Mesenchymal stem cell (in vitro differentiated cells and primary cell): ENCODE measurements at regions not wholly inside any gene's neighbourhood (a gene's known extent, or its start where the extent isn't known, plus 50 kb on each side); places are given as distances from the start of the nearest gene placed in this dataset.
A peak's percentile ranks its signal among the peaks of the same experiment; 100 is the strongest.
"Not testable (repeated sequence)": the region's sequence is repeated elsewhere in the genome, so short reads cannot be mapped to it uniquely, and the experiment has no call there.

Source experiments
- DNase-seq: peaks from one replicate; pipeline ENCODE4 v3.0.0-alpha.2; 2013
- H2AFZ ChIP-seq: one replicate; pipeline ENCODE4 v1.6.1; 2013; ENCODE audit warnings: low read depth, mild to moderate bottlenecking, control low read depth, inconsistent platforms, low read length, moderate library complexity
- H2AK5ac ChIP-seq: 2 replicates; pipeline ENCODE4 v1.6.1; 2013; ENCODE audit warnings: low read length, moderate library complexity, mild to moderate bottlenecking, inconsistent platforms; ENCODE audit not compliant: severe bottlenecking
- H2BK120ac ChIP-seq: one replicate; pipeline ENCODE4 v1.6.1; 2013; ENCODE audit warnings: low read depth, mild to moderate bottlenecking, inconsistent platforms, low read length, moderate library complexity
- H2BK12ac ChIP-seq, 2 experiments: one replicate each; pipeline ENCODE4 v1.6.1; 2013; ENCODE audit warnings: inconsistent platforms in 2 of 2, low read length in 2 of 2, mild to moderate bottlenecking in 2 of 2, moderate library complexity in 2 of 2, control low read depth in 1 of 2
- H2BK15ac ChIP-seq: one replicate; pipeline ENCODE4 v1.6.1; 2013; ENCODE audit warnings: mild to moderate bottlenecking, low read depth, inconsistent platforms; ENCODE audit not compliant: poor library complexity, severe bottlenecking
- H2BK5ac ChIP-seq: 2 replicates; pipeline ENCODE4 v1.6.1; 2013; ENCODE audit warnings: low read depth, mild to moderate bottlenecking, low read length, control low read depth, inconsistent platforms; ENCODE audit not compliant: poor library complexity, severe bottlenecking
- H3K14ac ChIP-seq, 2 experiments: one replicate each; pipeline ENCODE4 v1.6.1; 2013; ENCODE audit warnings: inconsistent platforms in 2 of 2, low read length in 2 of 2, control low read depth in 1 of 2, mild to moderate bottlenecking in 1 of 2, moderate library complexity in 1 of 2
- H3K18ac ChIP-seq, 2 experiments: one replicate each; pipeline ENCODE4 v1.6.1; 2013; ENCODE audit warnings: inconsistent platforms in 2 of 2, low read length in 2 of 2, control low read depth in 1 of 2, low read depth in 1 of 2, mild to moderate bottlenecking in 1 of 2
- H3K23ac ChIP-seq, 2 experiments: one replicate each; pipeline ENCODE4 v1.6.1; 2013; ENCODE audit warnings: inconsistent platforms in 2 of 2, low read length in 2 of 2, mild to moderate bottlenecking in 2 of 2, moderate library complexity in 2 of 2, control low read depth in 1 of 2
- H3K27ac ChIP-seq: 2 replicates; pipeline ENCODE4 v1.5.1; 2013; ENCODE audit warnings: mild to moderate bottlenecking, moderate library complexity, low read length, control low read depth, inconsistent platforms; ENCODE audit not compliant: poor library complexity, severe bottlenecking
- H3K27me3 ChIP-seq, 2 experiments: 2 replicates each; pipeline versions ENCODE4 v1.6.1 to v1.7.0; 2013; ENCODE audit warnings: low read length in 2 of 2, mild to moderate bottlenecking in 2 of 2, moderate library complexity in 2 of 2, control low read depth in 1 of 2, inconsistent platforms in 1 of 2; ENCODE audit not compliant: control insufficient read depth in 1 of 2, insufficient read depth in 1 of 2
- H3K36me3 ChIP-seq, 2 experiments: 2 replicates each; pipeline versions ENCODE4 v1.6.1 to v1.7.0; 2013; ENCODE audit warnings: low read length in 2 of 2, control low read depth in 1 of 2, inconsistent platforms in 1 of 2, low read depth in 1 of 2, mild to moderate bottlenecking in 1 of 2; ENCODE audit not compliant: insufficient read depth in 2 of 2, control insufficient read depth in 1 of 2
- H3K4ac ChIP-seq, 2 experiments: one replicate each; pipeline ENCODE4 v1.6.1; 2013; ENCODE audit warnings: inconsistent platforms in 2 of 2, low read length in 2 of 2, mild to moderate bottlenecking in 2 of 2, moderate library complexity in 2 of 2, control low read depth in 1 of 2, low read depth in 1 of 2
- H3K4me1 ChIP-seq: 2 replicates; pipeline ENCODE4 v1.6.1; 2013; ENCODE audit warnings: low read depth, low read length, control low read depth; ENCODE audit not compliant: control insufficient read depth, insufficient read depth
- H3K4me2 ChIP-seq: 2 replicates; pipeline ENCODE4 v1.6.1; 2013; ENCODE audit warnings: low read length, mild to moderate bottlenecking, inconsistent platforms; ENCODE audit not compliant: poor library complexity, severe bottlenecking
- H3K4me3 ChIP-seq, 2 experiments: 2 replicates each; pipeline versions ENCODE4 v1.5.1 to v1.7.0; 2013; ENCODE audit warnings: low read length in 2 of 2, mild to moderate bottlenecking in 2 of 2, control low read depth in 1 of 2, low read depth in 1 of 2; ENCODE audit not compliant: insufficient read depth in 1 of 2
- H3K79me1 ChIP-seq: replicated peaks from 2 replicates; pipeline ENCODE4 v1.6.1; 2013; ENCODE audit warnings: mild to moderate bottlenecking, control low read depth, low read length, inconsistent platforms; ENCODE audit not compliant: poor library complexity, severe bottlenecking
- H3K9ac ChIP-seq: 2 replicates; pipeline ENCODE4 v1.7.0; 2013; ENCODE audit warnings: mild to moderate bottlenecking, low read length, moderate library complexity
- H3K9me3 ChIP-seq: 2 replicates; pipeline ENCODE4 v1.7.0; 2013; ENCODE audit warnings: mild to moderate bottlenecking, low read length; ENCODE audit not compliant: control insufficient read depth
- H4K8ac ChIP-seq: one replicate; pipeline ENCODE4 v1.6.1; 2013; ENCODE audit warnings: inconsistent platforms, mild to moderate bottlenecking, low read length, moderate library complexity
- H4K91ac ChIP-seq: one replicate; pipeline ENCODE4 v1.6.1; 2013; ENCODE audit warnings: mild to moderate bottlenecking, low read length, inconsistent platforms
- WGBS: methylation state at CpG from one replicate; pipeline ENCODE4 v1.1.7; 2013; ENCODE audit warnings: mixed read lengths; 5-methylcytosine and 5-hydroxymethylcytosine counted together

DNA sequence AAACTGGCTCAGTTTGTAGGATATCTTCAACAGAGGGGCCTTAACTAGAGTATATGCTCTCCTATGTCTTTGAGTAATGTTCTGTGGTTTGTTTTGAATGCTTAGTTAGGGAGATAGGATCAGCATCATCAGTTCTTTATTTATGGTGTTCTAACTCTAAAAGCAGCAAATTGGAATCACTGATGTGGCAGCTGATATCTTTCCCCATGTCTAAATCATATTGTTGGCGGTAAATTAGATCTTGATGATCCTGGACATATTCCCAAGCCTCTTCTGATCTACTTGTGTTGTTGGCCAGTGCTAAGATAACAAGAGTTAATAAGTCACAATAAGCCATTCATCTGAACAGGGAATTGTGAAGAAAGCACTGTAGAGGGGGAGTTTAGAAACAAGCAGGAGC is 332.4 kb upstream of the DAB2 start:
- no peak overlapping the region for H3K23ac ChIP-seq
- H3K9ac ChIP-seq: no peak overlapping the region
- DNase-seq: peak; percentile 64

GRCh38 chr5:39755986-39756385 is 331.2 kb upstream of the DAB2 start:
- Histone ChIP-seq H4K8ac (no peak overlapping the region), H3K9me3 (no peaks in the 10 kb centered on the region), H3K23ac (no peak overlapping the region), H3K9ac (peak overlapping the region; percentile 33), H2AK5ac (no peak overlapping the region), H3K14ac (no peak overlapping the region), H4K91ac (no peak overlapping the region), H2BK5ac (no peak overlapping the region), H3K4me1 (no peaks in the 10 kb centered on the region), H3K36me3 (no peaks in the 10 kb centered on the region), H3K4ac (no peak overlapping the region), H2BK120ac (no peak overlapping the region), H3K4me2 (no peak overlapping the region), H2BK12ac (no peak overlapping the region), H3K4me3 (no peak overlapping the region), H3K27me3 (no peaks in the 10 kb centered on the region), H2BK15ac (no peak overlapping the region), H3K18ac (no peak overlapping the region), H2AFZ (no peak overlapping the region), H3K27ac (no peak overlapping the region), H3K79me1 (no peaks in the 10 kb centered on the region)
- DNase-seq: peak; percentile 90

More for the DNA sequence above, 332.4 kb upstream of the DAB2 start:
- Histone ChIP-seq H3K14ac (no peak overlapping the region), H3K36me3 (no peaks in the 10 kb centered on the region), H2BK12ac (no peak overlapping the region), H2AFZ (no peak overlapping the region), H3K4me1 (no peaks in the 10 kb centered on the region), H3K9me3 (no peaks in the 10 kb centered on the region), H3K4me3 (no peak overlapping the region), H3K18ac (no peak overlapping the region), H2AK5ac (no peak overlapping the region), H2BK15ac (no peak overlapping the region), H4K91ac (no peak overlapping the region), H4K8ac (no peak overlapping the region), H2BK120ac (no peak overlapping the region), H2BK5ac (no peak overlapping the region), H3K4ac (no peak overlapping the region), H3K27me3 (no peaks in the 10 kb centered on the region), H3K27ac (no peak overlapping the region), H3K4me2 (no peak overlapping the region), H3K79me1 (no peaks in the 10 kb centered on the region)
- WGBS: no CpG with 5 or more reads among the region's 1 CpG

GRCh38 chr5:39755452-39755851 is 330.7 kb upstream of the DAB2 start:
- no peaks in the 10 kb centered on the region for H3K9me3 ChIP-seq
- no peak overlapping the region for H3K4me3 ChIP-seq

DNA sequence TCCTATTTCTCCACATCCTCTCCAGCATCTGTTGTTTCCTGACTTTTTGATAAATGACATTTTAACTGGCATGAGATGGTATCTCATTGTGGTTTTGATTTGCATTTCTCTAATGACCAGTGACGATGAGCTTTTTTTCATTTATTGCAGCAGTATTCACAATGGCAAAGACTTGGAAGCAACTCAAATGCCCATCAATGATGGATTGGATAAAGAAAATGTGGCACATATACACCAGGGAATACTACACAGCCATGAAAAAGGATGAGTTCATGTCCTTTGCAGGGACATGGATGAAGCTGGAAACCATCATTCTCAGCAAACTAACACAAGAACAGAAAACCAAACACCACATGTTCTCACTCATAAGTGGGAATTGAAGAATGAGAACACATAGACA is 329.0 kb upstream of the DAB2 start:
- not testable (repeated sequence) for H3K4me2 ChIP-seq, H2AFZ ChIP-seq, H3K4me3 ChIP-seq, H2AK5ac ChIP-seq, H3K23ac ChIP-seq, H2BK120ac ChIP-seq, H3K27ac ChIP-seq, H2BK5ac ChIP-seq, H3K27me3 ChIP-seq, H3K9me3 ChIP-seq, H3K4me1 ChIP-seq, H3K36me3 ChIP-seq, H3K18ac ChIP-seq, H3K9ac ChIP-seq, H4K91ac ChIP-seq, H3K79me1 ChIP-seq, H2BK12ac ChIP-seq, H3K14ac ChIP-seq, H2BK15ac ChIP-seq, H4K8ac ChIP-seq, H3K4ac ChIP-seq, DNase-seq
- 100% methylated on average over 1 of the region's 1 CpG for WGBS

More at GRCh38 chr5:39755452-39755851, 330.7 kb upstream of the DAB2 start:
- no peak overlapping the region for H3K14ac ChIP-seq
- no peaks in the 10 kb centered on the region for H3K27me3 ChIP-seq
- H2AFZ ChIP-seq: no peak overlapping the region
- no peak overlapping the region for H2AK5ac ChIP-seq
- peak overlapping the region in 1 of 2 experiments; percentile 2 for H3K4ac ChIP-seq
- H2BK15ac ChIP-seq: no peak overlapping the region
- no peak overlapping the region for H2BK120ac ChIP-seq
- peak overlapping the region; percentile 33 for H3K9ac ChIP-seq
- H4K8ac ChIP-seq: no peak overlapping the region
- peak; percentile 32 for DNase-seq
- H3K79me1 ChIP-seq: no peaks in the 10 kb centered on the region
- no peak overlapping the region for H2BK5ac ChIP-seq
- no peaks in the 10 kb centered on the region for H3K4me1 ChIP-seq
- H3K27ac ChIP-seq: no peak overlapping the region
- H3K23ac ChIP-seq: no peak overlapping the region
- no peak overlapping the region for H3K4me2 ChIP-seq
- no peaks in the 10 kb centered on the region for H3K36me3 ChIP-seq
- H4K91ac ChIP-seq: no peak overlapping the region
- no peak overlapping the region for H2BK12ac ChIP-seq
- H3K18ac ChIP-seq: peak overlapping the region in 1 of 2 experiments; percentile 42
